ENCODE measurements at regions not wholly inside any gene's neighbourhood (a gene's known extent, or its start where the extent isn't known, plus 50 kb on each side); places are given as distances from the start of the nearest gene placed in this dataset.

DNA sequence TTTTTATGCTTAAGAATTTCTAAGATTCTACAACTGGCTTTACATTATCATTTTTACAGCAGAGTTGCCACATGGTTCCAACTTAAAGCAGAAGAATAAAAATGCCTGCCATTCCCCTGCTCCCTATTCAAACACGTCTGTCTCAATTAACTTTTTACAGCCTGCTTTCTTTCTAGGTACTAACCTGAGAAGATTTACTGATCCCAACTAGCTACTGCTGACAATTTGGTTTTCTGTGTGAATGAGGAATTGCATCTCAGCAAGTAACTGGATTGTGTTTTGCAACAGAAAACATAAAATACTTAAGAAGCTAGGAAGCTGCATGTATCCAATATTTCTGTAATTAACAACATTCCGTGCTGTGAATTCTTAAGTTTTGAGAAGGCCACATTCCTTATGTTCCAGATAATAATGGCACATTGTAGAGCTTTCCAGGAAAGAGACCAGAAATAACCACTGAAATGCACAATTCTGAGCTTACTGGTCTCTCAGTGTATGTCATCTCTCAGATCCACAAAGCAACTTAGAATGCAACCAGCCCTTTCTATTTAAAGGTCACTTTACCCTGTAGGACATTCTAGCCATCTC, 306.8 kb upstream of the NMUR2 start:
- TF ChIP-seq EP300 (IDR thresholded peaks at IDR 0.05) (no peak), POLR2A (IDR thresholded peaks at IDR 0.05) (no peak), POLR2AphosphoS5 (IDR thresholded peaks at IDR 0.05) (no peak), CTCF (IDR thresholded peaks at IDR 0.05) (no peak)
